ENCODE measurements at regions not wholly inside any gene's neighbourhood (a gene's known extent, or its start where the extent isn't known, plus 50 kb on each side); places are given as distances from the start of the nearest gene placed in this dataset.

DNA sequence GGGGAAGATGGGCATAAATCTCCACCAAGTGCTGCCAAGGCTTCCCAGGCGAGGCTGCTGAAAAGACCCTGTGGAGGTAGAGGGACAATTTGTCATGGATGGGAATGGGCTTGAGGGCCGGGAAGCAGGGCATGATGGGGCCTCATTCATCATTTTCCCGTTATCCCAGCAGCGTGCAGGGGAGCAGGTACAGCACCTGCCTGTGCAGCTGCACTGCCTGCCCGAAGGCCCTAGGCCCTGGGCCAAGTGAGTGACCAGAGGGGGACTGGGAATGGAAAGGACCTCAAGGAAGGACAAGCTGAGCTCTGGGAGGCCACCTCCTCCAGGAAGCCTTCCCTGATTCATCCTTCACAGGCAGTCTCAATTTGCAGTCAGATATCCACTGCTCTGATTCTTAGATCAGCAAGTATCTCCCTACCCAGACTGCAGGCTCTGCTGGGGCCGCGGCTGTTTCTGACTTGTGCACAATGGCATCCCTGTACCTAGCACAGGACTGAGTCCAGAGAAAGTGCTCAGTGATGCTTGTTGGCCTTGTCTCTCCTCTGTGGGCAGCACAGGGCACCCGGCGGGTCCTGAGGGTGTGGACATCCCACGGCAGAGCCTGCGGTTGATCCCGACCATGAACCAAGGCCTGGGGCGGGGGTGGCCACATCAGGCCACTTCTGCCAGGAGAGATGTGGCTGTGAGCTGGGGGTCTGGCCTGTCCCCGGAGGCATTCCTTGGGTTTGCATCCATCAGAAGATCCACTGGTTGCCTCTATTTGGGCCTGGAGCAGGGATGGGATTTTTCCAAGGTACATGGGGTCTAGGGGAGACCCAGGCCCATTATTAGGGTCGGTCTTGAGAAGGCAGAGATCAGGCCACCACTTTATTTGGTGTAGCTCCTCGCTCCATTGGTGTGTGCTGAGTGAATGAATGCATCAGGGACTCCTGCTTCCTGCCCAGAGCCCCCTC lies 167.3 kb upstream of the RTL1 start:
- TF ChIP-seq, protein P1, sequence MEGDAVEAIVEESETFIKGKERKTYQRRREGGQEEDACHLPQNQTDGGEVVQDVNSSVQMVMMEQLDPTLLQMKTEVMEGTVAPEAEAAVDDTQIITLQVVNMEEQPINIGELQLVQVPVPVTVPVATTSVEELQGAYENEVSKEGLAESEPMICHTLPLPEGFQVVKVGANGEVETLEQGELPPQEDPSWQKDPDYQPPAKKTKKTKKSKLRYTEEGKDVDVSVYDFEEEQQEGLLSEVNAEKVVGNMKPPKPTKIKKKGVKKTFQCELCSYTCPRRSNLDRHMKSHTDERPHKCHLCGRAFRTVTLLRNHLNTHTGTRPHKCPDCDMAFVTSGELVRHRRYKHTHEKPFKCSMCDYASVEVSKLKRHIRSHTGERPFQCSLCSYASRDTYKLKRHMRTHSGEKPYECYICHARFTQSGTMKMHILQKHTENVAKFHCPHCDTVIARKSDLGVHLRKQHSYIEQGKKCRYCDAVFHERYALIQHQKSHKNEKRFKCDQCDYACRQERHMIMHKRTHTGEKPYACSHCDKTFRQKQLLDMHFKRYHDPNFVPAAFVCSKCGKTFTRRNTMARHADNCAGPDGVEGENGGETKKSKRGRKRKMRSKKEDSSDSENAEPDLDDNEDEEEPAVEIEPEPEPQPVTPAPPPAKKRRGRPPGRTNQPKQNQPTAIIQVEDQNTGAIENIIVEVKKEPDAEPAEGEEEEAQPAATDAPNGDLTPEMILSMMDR (IDR thresholded peaks at IDR 0.05): no peak
- no peak for TF ChIP-seq POLR2A (IDR thresholded peaks at IDR 0.05)
